Erythroblast (primary cell): ENCODE measurements at regions not wholly inside any gene's neighbourhood (a gene's known extent, or its start where the extent isn't known, plus 50 kb on each side); places are given as distances from the start of the nearest gene placed in this dataset.
"Not testable (repeated sequence)": the region's sequence is repeated elsewhere in the genome, so short reads cannot be mapped to it uniquely, and the experiment has no call there.

Source experiments
- DNase-seq, 2 experiments: peaks; one replicate each; lab custom pipeline; 2025; lab: John Stamatoyannopoulos, UW
- GATA1 ChIP-seq: IDR thresholded peaks from 2 replicates; pipeline ENCODE4 v1.6.1; 2011; ENCODE audit warnings: low read depth, mild to moderate bottlenecking, control low read depth, low read length, moderate library complexity
- POLR2A ChIP-seq: IDR thresholded peaks from 2 replicates; pipeline ENCODE4 v1.6.1; 2011; ENCODE audit warnings: mild to moderate bottlenecking, low read length

DNA sequence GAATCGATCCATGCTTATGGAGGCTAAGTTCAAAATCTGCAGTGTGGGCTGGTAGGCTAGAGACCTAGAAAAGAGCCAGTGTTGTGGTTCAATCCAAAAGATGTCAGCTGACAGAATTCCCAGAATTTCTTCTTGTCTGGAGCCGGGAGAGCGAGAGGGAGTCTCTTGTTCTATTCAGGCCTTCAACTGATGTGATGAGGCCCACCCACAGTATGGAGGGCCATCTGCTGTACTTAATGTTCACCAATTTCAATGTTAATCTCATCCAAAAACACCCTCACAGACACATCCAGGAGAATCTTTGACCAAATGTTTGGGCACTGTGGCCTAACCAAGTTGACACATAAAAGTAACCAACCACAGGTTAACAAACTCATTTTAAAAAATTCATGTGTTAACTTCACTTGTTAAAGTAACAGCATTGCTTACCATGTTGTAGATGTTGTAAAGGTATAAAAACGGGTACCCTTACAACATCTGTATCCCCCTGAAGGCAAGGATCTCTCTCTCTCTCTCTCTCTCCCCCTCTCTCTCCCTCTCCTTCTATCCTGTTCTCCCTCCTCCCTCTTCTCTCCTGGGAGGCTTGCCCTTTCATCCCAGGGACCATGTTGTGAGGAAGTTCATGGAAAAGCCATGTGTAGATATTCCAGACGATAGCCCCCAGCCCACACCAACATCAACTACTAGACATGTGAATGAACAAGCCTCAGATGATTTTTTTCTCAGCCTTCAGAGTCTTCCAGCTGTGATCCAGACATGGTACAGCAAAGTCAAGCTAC lies 66.4 kb upstream of the CHD2 start:
- no peak for DNase-seq

DNA sequence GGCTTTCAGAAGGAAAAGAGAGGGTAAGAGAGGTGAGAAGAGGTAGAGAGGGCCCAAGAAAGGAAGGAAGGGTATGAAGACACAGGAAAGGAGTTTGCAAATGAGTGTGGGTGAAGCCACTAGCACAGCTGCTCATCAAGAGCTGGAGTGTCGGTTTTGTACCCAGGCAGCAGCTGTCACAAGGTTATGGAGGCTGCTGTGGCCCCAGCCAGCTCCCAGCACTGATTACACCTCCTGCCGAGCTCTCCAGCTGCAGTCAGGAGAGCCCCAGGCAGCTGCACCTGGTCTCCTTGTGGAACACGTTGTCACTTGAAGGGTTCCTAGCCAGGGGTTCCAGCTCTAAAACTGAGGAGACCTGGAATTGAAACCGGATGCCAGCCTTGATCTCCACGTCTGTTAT lies 60.4 kb upstream of the CHD2 start:
- no peak for DNase-seq
- no peak for TF ChIP-seq GATA1
- TF ChIP-seq POLR2A = no peak

More for the DNA sequence above, 66.4 kb upstream of the CHD2 start:
- TF ChIP-seq POLR2A = no peak
- no peak for TF ChIP-seq GATA1

DNA sequence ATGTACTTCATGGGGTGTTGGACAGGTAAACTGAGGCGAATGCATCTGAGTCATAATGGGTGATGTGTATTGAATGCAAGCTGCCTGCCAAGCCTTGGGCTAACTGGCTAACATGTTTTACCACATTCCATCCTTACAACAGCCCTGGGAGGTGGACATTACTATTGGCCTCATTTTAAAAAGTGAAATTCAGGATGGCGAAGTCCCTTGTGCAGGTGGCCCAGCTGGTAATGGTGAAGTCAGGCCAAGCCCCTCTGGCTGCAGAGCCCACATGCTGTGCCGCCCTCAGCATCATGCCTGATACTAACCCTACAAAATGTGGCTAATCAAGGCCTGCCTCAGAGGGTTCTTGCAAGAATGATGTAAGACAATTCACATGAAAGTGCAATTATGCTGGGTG lies 60.0 kb upstream of the CHD2 start:
- no peak for DNase-seq
- no peak for TF ChIP-seq GATA1
- TF ChIP-seq POLR2A = no peak

DNA sequence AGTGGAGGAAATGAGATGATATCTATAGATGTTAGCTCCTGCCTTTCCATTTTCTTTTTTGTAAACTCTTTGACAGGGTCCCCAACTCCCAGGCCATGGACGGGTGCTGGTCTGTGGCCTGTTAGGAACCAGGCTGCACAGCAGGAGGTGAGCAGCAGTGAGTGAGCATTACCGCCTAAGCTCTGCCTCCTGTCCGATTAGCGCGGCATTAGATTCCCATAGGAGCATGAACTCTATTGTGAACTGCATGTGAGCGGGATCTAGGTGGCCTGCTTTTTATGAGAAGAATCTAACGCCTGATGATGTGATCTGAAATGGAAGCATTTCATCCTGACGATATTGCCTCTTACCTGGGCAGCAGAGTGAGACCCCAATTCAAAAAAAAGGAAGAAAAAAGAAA lies 56.8 kb upstream of the CHD2 start:
- no peak for DNase-seq
- TF ChIP-seq POLR2A = no peak
- no peak for TF ChIP-seq GATA1

DNA sequence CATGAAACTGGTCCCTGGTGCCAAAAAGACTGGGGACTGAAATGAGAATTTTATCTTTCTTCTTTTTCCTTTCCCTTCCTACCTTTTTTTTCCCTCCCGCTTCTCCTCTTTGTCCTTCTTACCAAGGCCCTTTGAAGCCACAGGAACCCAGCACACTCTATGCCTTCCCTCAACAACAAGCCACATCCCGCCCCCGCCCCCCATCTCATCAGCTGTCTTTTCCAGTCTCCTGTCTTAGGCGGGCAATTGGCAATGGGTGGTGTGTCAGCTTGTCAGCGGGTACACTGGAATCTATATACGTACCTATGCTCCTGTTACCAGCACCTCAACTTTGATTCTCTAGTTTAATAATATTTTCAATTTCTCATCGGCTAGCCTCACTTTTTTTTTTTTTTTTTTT lies 56.3 kb upstream of the CHD2 start:
- TF ChIP-seq POLR2A (no peak), GATA1 (no peak)
- DNase-seq = no peak

DNA sequence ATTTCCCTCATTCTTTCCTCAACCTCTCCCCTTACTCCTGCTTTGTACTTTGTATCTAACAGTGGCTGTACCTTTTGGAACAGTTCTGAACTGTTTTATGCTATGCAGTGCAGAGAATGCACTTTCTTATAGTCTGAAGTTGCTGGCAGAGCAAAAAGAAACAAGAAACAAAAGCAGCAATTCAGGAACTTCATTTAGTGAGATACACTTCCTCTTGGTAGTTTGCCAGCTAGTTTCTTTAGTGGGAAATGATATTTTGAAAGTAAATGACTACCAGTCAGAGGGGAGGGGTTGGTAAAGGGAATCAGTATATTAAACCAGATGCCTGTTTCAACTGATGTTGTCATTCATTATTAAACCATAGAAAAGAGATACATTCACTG lies 55.0 kb upstream of the CHD2 start:
- TF ChIP-seq POLR2A = no peak
- no peak for TF ChIP-seq GATA1
- peak in 1 of 2 experiments; percentile 48 for DNase-seq

DNA sequence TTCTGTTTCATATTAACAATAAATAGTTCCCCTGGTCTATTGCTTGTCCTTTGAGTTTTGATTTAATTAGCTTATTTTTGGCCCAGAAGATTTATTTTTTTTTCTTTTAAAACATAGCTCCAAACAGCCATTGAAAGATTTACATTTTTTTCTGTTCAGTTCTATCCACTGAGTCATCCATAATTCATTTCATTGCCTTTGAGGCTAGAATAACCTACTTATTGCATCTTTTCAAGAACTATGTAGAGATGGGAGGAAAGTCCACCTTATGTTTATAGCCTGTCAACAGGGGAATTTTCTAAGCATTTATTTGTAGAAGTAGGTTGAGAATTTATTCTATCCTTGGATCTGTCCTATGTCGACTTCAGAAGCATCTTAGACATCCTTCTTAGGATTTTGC lies 53.4 kb upstream of the CHD2 start:
- no peak for DNase-seq
- TF ChIP-seq GATA1 (no peak), POLR2A (no peak)

DNA sequence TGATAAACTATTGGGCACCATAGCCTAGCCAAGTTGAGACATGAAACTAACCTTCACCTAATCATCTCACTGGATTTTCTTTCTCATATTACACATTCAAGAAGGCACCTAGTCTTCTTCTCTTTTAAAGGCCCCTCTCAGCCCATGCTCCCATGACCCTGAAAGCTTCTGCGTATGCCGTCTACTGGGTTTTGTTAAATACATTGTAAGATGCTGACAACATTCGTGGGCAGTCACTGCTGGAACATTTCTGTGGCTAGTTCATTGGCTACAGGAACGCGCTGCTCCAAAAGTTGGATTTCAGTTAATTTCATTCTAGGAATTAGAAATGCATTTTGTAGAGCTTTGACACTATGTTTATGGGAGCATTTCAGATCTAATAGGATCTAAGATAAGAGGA lies 52.3 kb upstream of the CHD2 start:
- DNase-seq = no peak
- TF ChIP-seq POLR2A (no peak), GATA1 (no peak)

DNA sequence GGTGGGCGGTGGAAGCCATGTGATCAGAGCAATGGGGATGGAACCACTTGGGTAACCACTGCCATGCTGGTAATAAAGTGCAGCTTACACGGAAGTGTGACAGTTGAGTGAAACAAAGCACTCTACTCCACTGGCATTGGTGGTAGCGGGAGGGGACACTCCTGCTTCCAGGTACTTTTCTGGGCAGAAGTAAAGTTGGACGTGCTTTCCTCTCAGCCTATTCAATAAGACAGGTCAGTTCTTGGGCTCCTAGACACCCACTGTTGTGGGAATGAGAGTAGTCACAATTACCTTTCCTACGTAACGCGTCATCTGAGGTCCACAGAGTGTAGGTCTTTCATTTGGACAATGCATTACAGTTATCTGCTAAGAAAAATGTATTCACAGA lies 51.7 kb upstream of the CHD2 start:
- TF ChIP-seq POLR2A (no peak), GATA1 (no peak)
- DNase-seq = no peak

DNA sequence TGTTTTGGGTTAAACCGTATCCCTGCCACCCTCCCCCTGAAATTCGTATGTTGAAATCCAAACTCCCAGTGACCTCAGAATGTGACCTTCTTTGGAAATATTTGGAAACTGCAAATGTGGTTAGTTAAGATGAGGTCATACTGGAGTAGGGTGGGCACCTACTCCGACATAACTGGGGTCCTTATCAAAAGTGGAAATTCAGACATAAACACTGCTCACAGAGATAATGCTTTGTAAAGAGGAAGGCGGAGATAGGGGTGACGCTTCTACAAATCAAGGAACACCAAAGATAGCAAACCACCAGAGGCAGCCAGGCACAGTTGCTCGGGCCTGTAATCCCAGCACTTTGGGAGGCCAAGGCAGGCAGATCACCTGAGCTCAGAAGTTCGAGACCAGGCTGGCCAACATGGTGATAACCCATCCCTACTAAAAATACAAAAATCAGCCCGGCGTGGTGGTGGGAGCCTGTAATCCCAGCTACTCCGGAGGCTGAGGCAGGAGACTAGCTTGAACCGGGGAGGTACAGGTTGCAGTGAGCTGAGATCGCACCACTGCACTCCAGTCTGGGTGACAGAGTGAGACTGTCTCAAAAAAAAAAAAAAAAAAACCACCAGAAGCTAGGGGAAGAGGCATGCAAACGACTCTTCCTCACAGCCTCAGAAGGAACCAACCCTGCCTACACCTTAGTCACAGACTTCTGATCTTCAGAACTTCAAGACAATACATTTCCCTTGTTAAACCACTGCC lies 51.1 kb upstream of the CHD2 start:
- DNase-seq = peak; percentile 80 to 92
- TF ChIP-seq GATA1 (peak; percentile 24), POLR2A (no peak)

DNA sequence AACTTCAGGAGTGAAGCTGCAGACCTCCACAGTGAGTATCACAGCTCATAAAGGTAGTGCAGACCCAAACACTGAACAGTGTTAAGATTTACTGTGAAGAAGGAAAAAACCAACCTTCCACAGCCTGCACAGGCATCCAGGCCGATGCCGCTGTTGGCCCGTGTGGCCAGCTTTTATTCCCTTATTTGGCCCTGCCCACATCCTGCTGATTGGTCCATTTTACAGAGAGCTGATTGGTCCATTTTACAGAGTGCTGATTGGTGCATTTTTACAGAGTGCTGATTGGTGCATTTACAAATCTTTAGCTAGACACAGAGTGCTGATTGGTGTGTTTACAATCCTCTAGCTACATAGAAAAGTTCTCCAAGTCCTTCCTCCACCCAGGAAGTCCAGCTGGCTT lies 49.9 kb upstream of the CHD2 start:
- not testable (repeated sequence) for DNase-seq
